ENCODE measurements at regions not wholly inside any gene's neighbourhood (a gene's known extent, or its start where the extent isn't known, plus 50 kb on each side); places are given as distances from the start of the nearest gene placed in this dataset.

DNA sequence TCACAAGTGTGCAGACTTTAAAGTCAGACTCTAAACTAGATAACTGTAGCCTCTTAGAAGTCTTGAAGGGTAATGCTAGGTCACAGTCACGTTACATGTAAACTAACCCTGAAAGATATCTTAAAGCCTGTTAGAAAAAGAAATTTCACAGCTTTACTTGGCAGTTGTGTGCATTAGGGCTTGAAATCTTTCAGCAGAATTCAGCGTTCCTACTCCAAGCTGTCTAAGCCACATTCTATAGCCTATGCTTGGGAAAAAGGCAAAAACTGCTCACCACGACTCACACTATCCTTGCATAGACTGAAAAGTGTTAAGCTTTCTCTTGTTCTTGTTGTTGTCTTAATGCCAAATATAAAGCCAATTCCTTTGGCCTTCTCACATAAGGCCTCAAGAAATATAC, 338.0 kb upstream of the SASH1 start:
- no peak for TF ChIP-seq YY1 (IDR thresholded peaks at IDR 0.05; ENCODE audit: insufficient read depth, insufficient read length)
- no peak for TF ChIP-seq SUZ12 (IDR thresholded peaks at IDR 0.05; ENCODE audit: extremely low read depth, insufficient read depth, insufficient read length)
- no peak for TF ChIP-seq ZNF274 (IDR thresholded peaks at IDR 0.05; ENCODE audit: low read depth, low read length)

Data from NT2/D1 (cell line).